Mesenchymal stem cell (in vitro differentiated cells and primary cell): ENCODE measurements at regions not wholly inside any gene's neighbourhood (a gene's known extent, or its start where the extent isn't known, plus 50 kb on each side); places are given as distances from the start of the nearest gene placed in this dataset.

Source experiments
- DNase-seq: peaks from one replicate; pipeline ENCODE4 v3.0.0-alpha.2; 2013
- H2AFZ ChIP-seq: one replicate; pipeline ENCODE4 v1.6.1; 2013; ENCODE audit warnings: low read depth, mild to moderate bottlenecking, control low read depth, inconsistent platforms, low read length, moderate library complexity
- H2AK5ac ChIP-seq: 2 replicates; pipeline ENCODE4 v1.6.1; 2013; ENCODE audit warnings: low read length, moderate library complexity, mild to moderate bottlenecking, inconsistent platforms; ENCODE audit not compliant: severe bottlenecking
- H2BK120ac ChIP-seq: one replicate; pipeline ENCODE4 v1.6.1; 2013; ENCODE audit warnings: low read depth, mild to moderate bottlenecking, inconsistent platforms, low read length, moderate library complexity
- H2BK12ac ChIP-seq, 2 experiments: one replicate each; pipeline ENCODE4 v1.6.1; 2013; ENCODE audit warnings: inconsistent platforms in 2 of 2, low read length in 2 of 2, mild to moderate bottlenecking in 2 of 2, moderate library complexity in 2 of 2, control low read depth in 1 of 2
- H2BK15ac ChIP-seq: one replicate; pipeline ENCODE4 v1.6.1; 2013; ENCODE audit warnings: mild to moderate bottlenecking, low read depth, inconsistent platforms; ENCODE audit not compliant: poor library complexity, severe bottlenecking
- H2BK5ac ChIP-seq: 2 replicates; pipeline ENCODE4 v1.6.1; 2013; ENCODE audit warnings: low read depth, mild to moderate bottlenecking, low read length, control low read depth, inconsistent platforms; ENCODE audit not compliant: poor library complexity, severe bottlenecking
- H3K14ac ChIP-seq, 2 experiments: one replicate each; pipeline ENCODE4 v1.6.1; 2013; ENCODE audit warnings: inconsistent platforms in 2 of 2, low read length in 2 of 2, control low read depth in 1 of 2, mild to moderate bottlenecking in 1 of 2, moderate library complexity in 1 of 2
- H3K18ac ChIP-seq, 2 experiments: one replicate each; pipeline ENCODE4 v1.6.1; 2013; ENCODE audit warnings: inconsistent platforms in 2 of 2, low read length in 2 of 2, control low read depth in 1 of 2, low read depth in 1 of 2, mild to moderate bottlenecking in 1 of 2
- H3K23ac ChIP-seq, 2 experiments: one replicate each; pipeline ENCODE4 v1.6.1; 2013; ENCODE audit warnings: inconsistent platforms in 2 of 2, low read length in 2 of 2, mild to moderate bottlenecking in 2 of 2, moderate library complexity in 2 of 2, control low read depth in 1 of 2
- H3K27ac ChIP-seq: 2 replicates; pipeline ENCODE4 v1.5.1; 2013; ENCODE audit warnings: mild to moderate bottlenecking, moderate library complexity, low read length, control low read depth, inconsistent platforms; ENCODE audit not compliant: poor library complexity, severe bottlenecking
- H3K27me3 ChIP-seq, 2 experiments: 2 replicates each; pipeline versions ENCODE4 v1.6.1 to v1.7.0; 2013; ENCODE audit warnings: low read length in 2 of 2, mild to moderate bottlenecking in 2 of 2, moderate library complexity in 2 of 2, control low read depth in 1 of 2, inconsistent platforms in 1 of 2; ENCODE audit not compliant: control insufficient read depth in 1 of 2, insufficient read depth in 1 of 2
- H3K36me3 ChIP-seq, 2 experiments: 2 replicates each; pipeline versions ENCODE4 v1.6.1 to v1.7.0; 2013; ENCODE audit warnings: low read length in 2 of 2, control low read depth in 1 of 2, inconsistent platforms in 1 of 2, low read depth in 1 of 2, mild to moderate bottlenecking in 1 of 2; ENCODE audit not compliant: insufficient read depth in 2 of 2, control insufficient read depth in 1 of 2
- H3K4ac ChIP-seq, 2 experiments: one replicate each; pipeline ENCODE4 v1.6.1; 2013; ENCODE audit warnings: inconsistent platforms in 2 of 2, low read length in 2 of 2, mild to moderate bottlenecking in 2 of 2, moderate library complexity in 2 of 2, control low read depth in 1 of 2, low read depth in 1 of 2
- H3K4me1 ChIP-seq: 2 replicates; pipeline ENCODE4 v1.6.1; 2013; ENCODE audit warnings: low read depth, low read length, control low read depth; ENCODE audit not compliant: control insufficient read depth, insufficient read depth
- H3K4me2 ChIP-seq: 2 replicates; pipeline ENCODE4 v1.6.1; 2013; ENCODE audit warnings: low read length, mild to moderate bottlenecking, inconsistent platforms; ENCODE audit not compliant: poor library complexity, severe bottlenecking
- H3K4me3 ChIP-seq, 2 experiments: 2 replicates each; pipeline versions ENCODE4 v1.5.1 to v1.7.0; 2013; ENCODE audit warnings: low read length in 2 of 2, mild to moderate bottlenecking in 2 of 2, control low read depth in 1 of 2, low read depth in 1 of 2; ENCODE audit not compliant: insufficient read depth in 1 of 2
- H3K79me1 ChIP-seq: replicated peaks from 2 replicates; pipeline ENCODE4 v1.6.1; 2013; ENCODE audit warnings: mild to moderate bottlenecking, control low read depth, low read length, inconsistent platforms; ENCODE audit not compliant: poor library complexity, severe bottlenecking
- H3K9ac ChIP-seq: 2 replicates; pipeline ENCODE4 v1.7.0; 2013; ENCODE audit warnings: mild to moderate bottlenecking, low read length, moderate library complexity
- H3K9me3 ChIP-seq: 2 replicates; pipeline ENCODE4 v1.7.0; 2013; ENCODE audit warnings: mild to moderate bottlenecking, low read length; ENCODE audit not compliant: control insufficient read depth
- H4K8ac ChIP-seq: one replicate; pipeline ENCODE4 v1.6.1; 2013; ENCODE audit warnings: inconsistent platforms, mild to moderate bottlenecking, low read length, moderate library complexity
- H4K91ac ChIP-seq: one replicate; pipeline ENCODE4 v1.6.1; 2013; ENCODE audit warnings: mild to moderate bottlenecking, low read length, inconsistent platforms
- WGBS: methylation state at CpG from one replicate; pipeline ENCODE4 v1.1.7; 2013; ENCODE audit warnings: mixed read lengths; 5-methylcytosine and 5-hydroxymethylcytosine counted together

DNA sequence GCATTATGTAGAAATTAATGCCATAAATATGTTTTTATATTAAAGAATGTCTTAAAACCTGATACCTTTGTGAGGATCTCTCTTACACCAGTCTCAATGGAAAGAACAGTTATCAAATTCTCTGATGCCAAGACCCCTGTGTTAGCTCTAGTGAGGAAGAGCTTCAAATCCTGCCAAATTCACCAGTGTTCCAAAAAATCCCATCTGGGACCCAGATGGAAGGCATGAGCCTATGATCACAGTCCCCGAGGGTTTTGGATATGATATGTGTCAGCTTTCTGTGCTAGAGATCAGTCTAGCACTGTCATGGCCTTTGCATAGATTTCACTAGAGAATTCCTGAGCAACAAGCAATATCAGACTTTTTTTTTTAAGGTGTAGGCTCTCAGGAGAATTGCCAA is 412.1 kb downstream of the UBE2NL start:
- Histone ChIP-seq H3K36me3 (no peaks in the 10 kb centered on the region), H3K4me3 (no peak overlapping the region), H3K9me3 (peaks cover 6% of the 10 kb centered on the region), H3K23ac (no peak overlapping the region), H4K8ac (no peak overlapping the region), H3K79me1 (no peaks in the 10 kb centered on the region), H2AK5ac (no peak overlapping the region), H3K4ac (no peak overlapping the region), H2BK5ac (no peak overlapping the region), H3K14ac (no peak overlapping the region), H3K4me2 (no peak overlapping the region), H4K91ac (no peak overlapping the region), H3K9ac (no peak overlapping the region), H2BK120ac (no peak overlapping the region), H3K27ac (no peak overlapping the region), H2BK12ac (no peak overlapping the region), H3K18ac (no peak overlapping the region), H2AFZ (no peak overlapping the region), H3K4me1 (no peaks in the 10 kb centered on the region), H2BK15ac (no peak overlapping the region), H3K27me3 (no peaks in the 10 kb centered on the region)
- DNase-seq, result no peak
- WGBS, result no CpG with 5 or more reads among the region's 1 CpG

DNA sequence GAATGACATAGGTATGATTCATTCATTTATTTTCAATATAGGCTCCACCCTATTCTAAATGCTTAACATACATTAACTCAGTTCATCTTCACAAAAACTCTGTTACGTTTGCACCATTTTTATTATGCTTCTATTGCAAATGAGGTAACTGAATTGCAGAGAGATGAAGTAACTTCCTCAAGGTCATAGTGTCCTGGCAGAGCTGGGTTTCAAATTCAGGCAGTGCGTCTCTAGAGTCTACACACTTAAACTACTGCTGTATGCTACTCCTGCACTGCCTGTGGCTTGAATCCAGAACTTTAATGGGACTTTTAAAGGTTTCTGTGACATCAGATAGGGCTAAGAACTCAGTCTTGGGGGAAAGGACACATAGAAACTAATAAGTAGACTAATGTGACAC is 413.4 kb downstream of the UBE2NL start:
- no peak overlapping the region for H3K4ac ChIP-seq
- H3K23ac ChIP-seq, result no peak overlapping the region
- H3K27me3 ChIP-seq, result no peaks in the 10 kb centered on the region
- no peaks in the 10 kb centered on the region for H3K79me1 ChIP-seq
- no CpG with 5 or more reads among the region's 2 CpGs for WGBS
- H2BK120ac ChIP-seq, result no peak overlapping the region
- H3K27ac ChIP-seq, result no peak overlapping the region
- no peak overlapping the region for H3K4me2 ChIP-seq
- no peak overlapping the region for H2BK5ac ChIP-seq
- no peak overlapping the region for H2BK15ac ChIP-seq
- no peak overlapping the region for H2BK12ac ChIP-seq
- peaks cover 10% of the 10 kb centered on the region for H3K9me3 ChIP-seq
- H3K9ac ChIP-seq, result no peak overlapping the region
- no peaks in the 10 kb centered on the region for H3K36me3 ChIP-seq
- H3K4me1 ChIP-seq, result no peaks in the 10 kb centered on the region
- no peak overlapping the region for H3K14ac ChIP-seq
- no peak overlapping the region for H2AK5ac ChIP-seq
- H3K18ac ChIP-seq, result no peak overlapping the region
- no peak overlapping the region for H2AFZ ChIP-seq
- no peak overlapping the region for H4K8ac ChIP-seq
- no peak overlapping the region for H3K4me3 ChIP-seq
- DNase-seq, result peak; percentile 12
- no peak overlapping the region for H4K91ac ChIP-seq

DNA sequence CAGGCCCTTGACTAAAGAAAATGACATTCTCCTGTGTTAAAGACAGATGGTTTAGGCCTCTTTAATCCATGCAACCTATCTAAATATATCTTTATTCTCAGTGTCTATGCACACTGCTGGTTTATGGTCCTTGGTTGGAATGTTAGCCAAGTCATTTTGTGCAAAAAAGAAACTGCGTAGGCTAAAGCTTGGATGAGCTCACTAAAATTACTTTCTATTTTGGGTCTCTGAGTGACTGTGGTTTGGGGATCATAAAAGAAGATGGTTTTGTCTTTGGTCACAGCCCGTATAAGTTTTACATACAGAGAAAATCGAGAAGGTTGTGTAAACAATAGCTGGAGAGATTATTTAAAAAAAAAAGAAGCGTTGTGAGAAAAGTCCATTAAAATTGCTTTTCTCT is 443.6 kb downstream of the UBE2NL start:
- H2AFZ ChIP-seq, result no peak overlapping the region

DNA sequence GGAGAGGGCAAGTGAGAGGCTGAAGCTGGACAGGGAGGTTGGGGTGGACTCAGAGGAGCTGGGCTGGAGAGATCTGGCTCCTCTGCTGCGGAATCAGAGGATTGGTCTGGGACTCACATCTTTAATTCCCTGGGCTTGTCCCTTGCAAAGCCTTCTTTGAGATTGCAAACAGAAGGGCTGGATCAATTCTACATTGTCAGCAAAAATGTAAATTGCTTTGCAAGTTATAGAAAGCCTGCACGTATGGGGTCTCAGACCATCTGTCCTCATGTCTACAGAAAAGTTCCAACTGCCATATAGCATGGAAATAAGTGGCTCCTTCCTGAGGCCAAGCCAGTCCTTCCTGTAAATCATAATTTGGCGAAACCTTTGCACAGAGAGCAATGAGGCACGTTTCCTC is 449.6 kb downstream of the UBE2NL start:
- peaks cover 4% of the 10 kb centered on the region for H3K9me3 ChIP-seq
- no peak overlapping the region for H2BK120ac ChIP-seq
- H2AK5ac ChIP-seq, result no peak overlapping the region
- no peaks in the 10 kb centered on the region for H3K36me3 ChIP-seq
- no peaks in the 10 kb centered on the region for H3K4me1 ChIP-seq
- no peak overlapping the region for H3K4ac ChIP-seq
- no peak overlapping the region for H2BK12ac ChIP-seq
- no peak for DNase-seq
- no peak overlapping the region for H3K27ac ChIP-seq
- no peak overlapping the region for H3K9ac ChIP-seq
- no peak overlapping the region for H2BK5ac ChIP-seq
- H4K91ac ChIP-seq, result no peak overlapping the region
- no peak overlapping the region for H3K23ac ChIP-seq
- H3K14ac ChIP-seq, result no peak overlapping the region
- H2BK15ac ChIP-seq, result no peak overlapping the region
- H3K4me3 ChIP-seq, result no peak overlapping the region
- whole genome bisulfite sequencing, result 87% methylated on average over 4 of the region's 4 CpGs
- H3K27me3 ChIP-seq, result no peaks in the 10 kb centered on the region
- no peak overlapping the region for H4K8ac ChIP-seq
- H3K4me2 ChIP-seq, result no peak overlapping the region
- H2AFZ ChIP-seq, result no peak overlapping the region
- H3K18ac ChIP-seq, result no peak overlapping the region
- H3K79me1 ChIP-seq, result no peaks in the 10 kb centered on the region

More for the DNA sequence above, 443.6 kb downstream of the UBE2NL start:
- Histone ChIP-seq H3K4me3 (no peak overlapping the region), H3K9me3 (no peaks in the 10 kb centered on the region), H3K9ac (peak overlapping the region; percentile 18), H2BK120ac (no peak overlapping the region), H3K36me3 (no peaks in the 10 kb centered on the region), H3K18ac (no peak overlapping the region), H2BK15ac (no peak overlapping the region), H3K14ac (no peak overlapping the region), H3K4me1 (no peaks in the 10 kb centered on the region), H3K4ac (no peak overlapping the region), H3K27me3 (no peaks in the 10 kb centered on the region), H3K79me1 (no peaks in the 10 kb centered on the region), H2BK12ac (no peak overlapping the region), H2BK5ac (no peak overlapping the region), H4K8ac (no peak overlapping the region), H3K23ac (no peak overlapping the region), H4K91ac (no peak overlapping the region), H3K4me2 (no peak overlapping the region), H2AK5ac (no peak overlapping the region), H3K27ac (no peak overlapping the region)
- WGBS, result 47% methylated on average over 3 of the region's 4 CpGs
- DNase-seq, result peak; percentile 70
